DOHH2 (cell line): ENCODE measurements at regions not wholly inside any gene's neighbourhood (a gene's known extent, or its start where the extent isn't known, plus 50 kb on each side); places are given as distances from the start of the nearest gene placed in this dataset.

ENCODE experiments used
- CTCF ChIP-seq: fragments of 200-600 bp; sonication (generic); IDR thresholded peaks from one replicate; pipeline ENCODE4 v1.5.1; 2014; ENCODE audit warnings: antibody characterized with exemption, mild to moderate bottlenecking, low read depth, low read length; ENCODE audit not compliant: poor library complexity, severe bottlenecking
- EZH2phosphoT487 ChIP-seq: fragments of 200-600 bp; sonication (generic); IDR thresholded peaks from 2 replicates; pipeline ENCODE4 v1.6.1; 2017; ENCODE audit warnings: borderline replicate concordance, mild to moderate bottlenecking, antibody characterized with exemption, low read length, moderate library complexity, mixed read lengths

- TF ChIP-seq CTCF (no peak), EZH2phosphoT487 (no peak)
These were observed 162.4 kb upstream of the PPP2R3A start for GRCh38 chr3:135803028-135803692.
